GM12878 (cell line): ENCODE measurements at regions not wholly inside any gene's neighbourhood (a gene's known extent, or its start where the extent isn't known, plus 50 kb on each side); places are given as distances from the start of the nearest gene placed in this dataset.

Experiments used
- EZH2 ChIP-seq: IDR thresholded peaks from 2 replicates; pipeline ENCODE4 v1.6.1; 2012; ENCODE audit warnings: low read depth, mild to moderate bottlenecking, control low read depth, inconsistent platforms, low read length, borderline replicate concordance; ENCODE audit not compliant: control insufficient read depth
- NFYB ChIP-seq: IDR thresholded peaks from 2 replicates; pipeline ENCODE4 v1.6.1; 2011; ENCODE audit warnings: low read depth, mild to moderate bottlenecking, low read length, improper control_type of control experiment, moderate library complexity; ENCODE audit not compliant: insufficient read depth
- TF ChIP-seq, protein P1 (sequence below): fragments of 450-650 bp; IDR thresholded peaks from 2 replicates; pipeline ENCODE4 v1.6.1; 2017; ENCODE audit warnings: mild to moderate bottlenecking, moderate library complexity
- TF ChIP-seq, protein P2 (sequence below): fragments of 450-650 bp; IDR thresholded peaks from 2 replicates; pipeline ENCODE4 v1.6.1; 2016; ENCODE audit warnings: mild to moderate bottlenecking, moderate library complexity, borderline replicate concordance
- TF ChIP-seq, protein P3 (sequence below), 3 experiments: IDR thresholded peaks in 2 of 3; conservative IDR thresholded peaks in 1 of 3; 2 replicates each; pipeline ENCODE4 v1.5.1; 2011; ENCODE audit warnings: low read depth in 3 of 3, low read length in 3 of 3, mild to moderate bottlenecking in 3 of 3, control low read depth in 2 of 3, moderate library complexity in 2 of 3, inconsistent platforms in 1 of 3, mixed read lengths in 1 of 3; ENCODE audit not compliant: control insufficient read depth in 2 of 3, insufficient read depth in 1 of 3; ENCODE audit errors: extremely low read depth in 1 of 3

DNA sequence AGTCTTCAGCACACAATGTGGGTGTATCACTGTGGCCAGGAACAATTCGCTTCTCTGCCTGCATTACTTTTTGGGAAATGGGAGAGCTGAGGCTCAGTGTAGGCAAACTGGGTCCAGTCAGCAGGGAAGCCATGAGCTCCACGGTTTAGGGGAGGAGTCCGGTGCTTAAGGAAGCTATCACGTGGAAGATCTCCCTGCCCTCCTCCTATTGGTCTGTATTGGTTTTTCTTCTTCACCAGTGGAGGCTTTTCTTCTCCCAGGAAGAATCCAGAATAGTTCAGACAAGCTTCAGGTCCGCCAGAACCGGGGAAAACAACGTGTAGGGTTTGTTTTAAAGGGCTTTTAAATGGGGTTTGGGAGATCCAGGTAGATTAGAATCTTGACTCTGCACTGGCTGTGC is 156.2 kb upstream of the CAMK1G start:
- TF ChIP-seq, protein P1, sequence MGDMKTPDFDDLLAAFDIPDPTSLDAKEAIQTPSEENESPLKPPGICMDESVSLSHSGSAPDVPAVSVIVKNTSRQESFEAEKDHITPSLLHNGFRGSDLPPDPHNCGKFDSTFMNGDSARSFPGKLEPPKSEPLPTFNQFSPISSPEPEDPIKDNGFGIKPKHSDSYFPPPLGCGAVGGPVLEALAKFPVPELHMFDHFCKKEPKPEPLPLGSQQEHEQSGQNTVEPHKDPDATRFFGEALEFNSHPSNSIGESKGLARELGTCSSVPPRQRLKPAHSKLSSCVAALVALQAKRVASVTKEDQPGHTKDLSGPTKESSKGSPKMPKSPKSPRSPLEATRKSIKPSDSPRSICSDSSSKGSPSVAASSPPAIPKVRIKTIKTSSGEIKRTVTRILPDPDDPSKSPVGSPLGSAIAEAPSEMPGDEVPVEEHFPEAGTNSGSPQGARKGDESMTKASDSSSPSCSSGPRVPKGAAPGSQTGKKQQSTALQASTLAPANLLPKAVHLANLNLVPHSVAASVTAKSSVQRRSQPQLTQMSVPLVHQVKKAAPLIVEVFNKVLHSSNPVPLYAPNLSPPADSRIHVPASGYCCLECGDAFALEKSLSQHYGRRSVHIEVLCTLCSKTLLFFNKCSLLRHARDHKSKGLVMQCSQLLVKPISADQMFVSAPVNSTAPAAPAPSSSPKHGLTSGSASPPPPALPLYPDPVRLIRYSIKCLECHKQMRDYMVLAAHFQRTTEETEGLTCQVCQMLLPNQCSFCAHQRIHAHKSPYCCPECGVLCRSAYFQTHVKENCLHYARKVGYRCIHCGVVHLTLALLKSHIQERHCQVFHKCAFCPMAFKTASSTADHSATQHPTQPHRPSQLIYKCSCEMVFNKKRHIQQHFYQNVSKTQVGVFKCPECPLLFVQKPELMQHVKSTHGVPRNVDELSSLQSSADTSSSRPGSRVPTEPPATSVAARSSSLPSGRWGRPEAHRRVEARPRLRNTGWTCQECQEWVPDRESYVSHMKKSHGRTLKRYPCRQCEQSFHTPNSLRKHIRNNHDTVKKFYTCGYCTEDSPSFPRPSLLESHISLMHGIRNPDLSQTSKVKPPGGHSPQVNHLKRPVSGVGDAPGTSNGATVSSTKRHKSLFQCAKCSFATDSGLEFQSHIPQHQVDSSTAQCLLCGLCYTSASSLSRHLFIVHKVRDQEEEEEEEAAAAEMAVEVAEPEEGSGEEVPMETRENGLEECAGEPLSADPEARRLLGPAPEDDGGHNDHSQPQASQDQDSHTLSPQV = no peak
- TF ChIP-seq, protein P2, sequence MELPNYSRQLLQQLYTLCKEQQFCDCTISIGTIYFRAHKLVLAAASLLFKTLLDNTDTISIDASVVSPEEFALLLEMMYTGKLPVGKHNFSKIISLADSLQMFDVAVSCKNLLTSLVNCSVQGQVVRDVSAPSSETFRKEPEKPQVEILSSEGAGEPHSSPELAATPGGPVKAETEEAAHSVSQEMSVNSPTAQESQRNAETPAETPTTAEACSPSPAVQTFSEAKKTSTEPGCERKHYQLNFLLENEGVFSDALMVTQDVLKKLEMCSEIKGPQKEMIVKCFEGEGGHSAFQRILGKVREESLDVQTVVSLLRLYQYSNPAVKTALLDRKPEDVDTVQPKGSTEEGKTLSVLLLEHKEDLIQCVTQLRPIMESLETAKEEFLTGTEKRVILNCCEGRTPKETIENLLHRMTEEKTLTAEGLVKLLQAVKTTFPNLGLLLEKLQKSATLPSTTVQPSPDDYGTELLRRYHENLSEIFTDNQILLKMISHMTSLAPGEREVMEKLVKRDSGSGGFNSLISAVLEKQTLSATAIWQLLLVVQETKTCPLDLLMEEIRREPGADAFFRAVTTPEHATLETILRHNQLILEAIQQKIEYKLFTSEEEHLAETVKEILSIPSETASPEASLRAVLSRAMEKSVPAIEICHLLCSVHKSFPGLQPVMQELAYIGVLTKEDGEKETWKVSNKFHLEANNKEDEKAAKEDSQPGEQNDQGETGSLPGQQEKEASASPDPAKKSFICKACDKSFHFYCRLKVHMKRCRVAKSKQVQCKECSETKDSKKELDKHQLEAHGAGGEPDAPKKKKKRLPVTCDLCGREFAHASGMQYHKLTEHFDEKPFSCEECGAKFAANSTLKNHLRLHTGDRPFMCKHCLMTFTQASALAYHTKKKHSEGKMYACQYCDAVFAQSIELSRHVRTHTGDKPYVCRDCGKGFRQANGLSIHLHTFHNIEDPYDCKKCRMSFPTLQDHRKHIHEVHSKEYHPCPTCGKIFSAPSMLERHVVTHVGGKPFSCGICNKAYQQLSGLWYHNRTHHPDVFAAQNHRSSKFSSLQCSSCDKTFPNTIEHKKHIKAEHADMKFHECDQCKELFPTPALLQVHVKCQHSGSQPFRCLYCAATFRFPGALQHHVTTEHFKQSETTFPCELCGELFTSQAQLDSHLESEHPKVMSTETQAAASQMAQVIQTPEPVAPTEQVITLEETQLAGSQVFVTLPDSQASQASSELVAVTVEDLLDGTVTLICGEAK = no peak
- TF ChIP-seq EZH2 = no peak
- TF ChIP-seq, protein P3, sequence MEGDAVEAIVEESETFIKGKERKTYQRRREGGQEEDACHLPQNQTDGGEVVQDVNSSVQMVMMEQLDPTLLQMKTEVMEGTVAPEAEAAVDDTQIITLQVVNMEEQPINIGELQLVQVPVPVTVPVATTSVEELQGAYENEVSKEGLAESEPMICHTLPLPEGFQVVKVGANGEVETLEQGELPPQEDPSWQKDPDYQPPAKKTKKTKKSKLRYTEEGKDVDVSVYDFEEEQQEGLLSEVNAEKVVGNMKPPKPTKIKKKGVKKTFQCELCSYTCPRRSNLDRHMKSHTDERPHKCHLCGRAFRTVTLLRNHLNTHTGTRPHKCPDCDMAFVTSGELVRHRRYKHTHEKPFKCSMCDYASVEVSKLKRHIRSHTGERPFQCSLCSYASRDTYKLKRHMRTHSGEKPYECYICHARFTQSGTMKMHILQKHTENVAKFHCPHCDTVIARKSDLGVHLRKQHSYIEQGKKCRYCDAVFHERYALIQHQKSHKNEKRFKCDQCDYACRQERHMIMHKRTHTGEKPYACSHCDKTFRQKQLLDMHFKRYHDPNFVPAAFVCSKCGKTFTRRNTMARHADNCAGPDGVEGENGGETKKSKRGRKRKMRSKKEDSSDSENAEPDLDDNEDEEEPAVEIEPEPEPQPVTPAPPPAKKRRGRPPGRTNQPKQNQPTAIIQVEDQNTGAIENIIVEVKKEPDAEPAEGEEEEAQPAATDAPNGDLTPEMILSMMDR (IDR thresholded peaks at IDR 0.05 in 2 of 3, conservative IDR thresholded peaks at IDR 0.05 in 1 of 3; ENCODE audit: control insufficient read depth in 2 of 3, extremely low read depth in 1 of 3, insufficient read depth in 1 of 3, low read depth in 3 of 3, low read length in 3 of 3) = no peak
- no peak for TF ChIP-seq NFYB
